OCI-LY7 (cell line): ENCODE measurements at regions not wholly inside any gene's neighbourhood (a gene's known extent, or its start where the extent isn't known, plus 50 kb on each side); places are given as distances from the start of the nearest gene placed in this dataset.

Source experiments
- BruUV-seq: library from RNA; stranded (reverse); fragments of 400-500 nt; replicated peaks from 2 replicates; lab custom pipeline; 2021; lab: Mats Ljungman, UMichigan
- CTCF ChIA-PET: fragments of 300-600 bp; sonication (Branson Sonifier 250); formaldehyde crosslinking; loops from one replicate; lab custom pipeline; 2022; ENCODE audit warnings: antibody characterized with exemption; ENCODE audit not compliant: unreplicated experiment; lab: Charles Lee
- POLR2A ChIA-PET: fragments of 300-600 bp; sonication (Branson Sonifier 250); formaldehyde crosslinking; loops from one replicate; lab custom pipeline; 2022; ENCODE audit warnings: antibody characterized with exemption; lab: Charles Lee
- DNase-seq: peaks from one replicate; pipeline ENCODE4 v3.0.0-alpha.2; 2015; ENCODE audit warnings: low spot score
- H2AFZ ChIP-seq: fragments of 200-600 bp; sonication (generic), shearing (Covaris generic); 2 replicates; pipeline ENCODE4 v1.6.1; 2014; ENCODE audit warnings: mild to moderate bottlenecking, antibody characterized with exemption, low read length, moderate library complexity
- H3K27ac ChIP-seq: fragments of 200-600 bp; sonication (generic); 2 replicates; pipeline ENCODE4 v1.5.1; 2014; ENCODE audit warnings: mixed run types, low read depth, mild to moderate bottlenecking, moderate library complexity, low read length, inconsistent platforms; ENCODE audit not compliant: poor library complexity, severe bottlenecking
- H3K36me3 ChIP-seq: fragments of 200-600 bp; sonication (generic); 2 replicates; pipeline ENCODE4 v1.6.1; 2014; ENCODE audit warnings: mild to moderate bottlenecking, antibody characterized with exemption, low read length, moderate library complexity, mixed read lengths; ENCODE audit not compliant: insufficient read depth
- H3K4me1 ChIP-seq: fragments of 200-600 bp; sonication (generic); 2 replicates; pipeline ENCODE4 v1.5.1; 2014; ENCODE audit warnings: mild to moderate bottlenecking, low read length; ENCODE audit not compliant: insufficient read depth, poor library complexity, severe bottlenecking
- H3K4me2 ChIP-seq: fragments of 200-600 bp; sonication (generic); 2 replicates; pipeline ENCODE4 v1.6.1; 2014; ENCODE audit warnings: mild to moderate bottlenecking, low read length
- H3K4me3 ChIP-seq: fragments of 200-600 bp; sonication (generic); 2 replicates; pipeline ENCODE4 v1.5.1; 2014; ENCODE audit warnings: mild to moderate bottlenecking, low read depth, low read length; ENCODE audit not compliant: poor library complexity, severe bottlenecking
- H3K79me2 ChIP-seq: fragments of 200-600 bp; sonication (generic); 2 replicates; pipeline ENCODE4 v1.6.1; 2016; ENCODE audit warnings: low read depth, mild to moderate bottlenecking, low read length, moderate library complexity, mixed read lengths; ENCODE audit not compliant: insufficient read depth
- H3K9me2 ChIP-seq: fragments of 200-600 bp; sonication (generic); 2 replicates; pipeline ENCODE4 v1.6.1; 2016; ENCODE audit warnings: mild to moderate bottlenecking, low read length, mixed read lengths; ENCODE audit not compliant: insufficient read depth
- H3K9me3 ChIP-seq: fragments of 200-600 bp; sonication (generic); 2 replicates; pipeline ENCODE4 v1.6.1; 2014; ENCODE audit warnings: mild to moderate bottlenecking, mixed run types, low read length, mixed read lengths
- H4K20me1 ChIP-seq: fragments of 200-600 bp; sonication (generic); 2 replicates; pipeline ENCODE4 v1.6.1; 2014; ENCODE audit warnings: mild to moderate bottlenecking, antibody characterized with exemption, low read length, moderate library complexity, mixed read lengths; ENCODE audit not compliant: insufficient read depth
- EZH2phosphoT487 ChIP-seq: fragments of 200-600 bp; sonication (generic); IDR thresholded peaks from 2 replicates; pipeline ENCODE4 v1.6.1; 2018; ENCODE audit warnings: low read depth, borderline replicate concordance, mild to moderate bottlenecking, mixed run types, antibody characterized with exemption, low read length, moderate library complexity, mixed read lengths
- intact Hi-C: fragments of 100-400 bp; cut with micrococcal nuclease; formaldehyde crosslinking; loops from one replicate; pipeline ENCODE4 v1.10.0; 2022; ENCODE audit not compliant: unreplicated experiment
- TF ChIP-seq, protein P1 (sequence below): fragments of 200-600 bp; sonication (generic); conservative IDR thresholded peaks from 2 replicates; pipeline ENCODE4 v1.5.1; 2014; ENCODE audit warnings: mild to moderate bottlenecking, antibody characterized with exemption, low read length, moderate library complexity, mixed read lengths

DNA sequence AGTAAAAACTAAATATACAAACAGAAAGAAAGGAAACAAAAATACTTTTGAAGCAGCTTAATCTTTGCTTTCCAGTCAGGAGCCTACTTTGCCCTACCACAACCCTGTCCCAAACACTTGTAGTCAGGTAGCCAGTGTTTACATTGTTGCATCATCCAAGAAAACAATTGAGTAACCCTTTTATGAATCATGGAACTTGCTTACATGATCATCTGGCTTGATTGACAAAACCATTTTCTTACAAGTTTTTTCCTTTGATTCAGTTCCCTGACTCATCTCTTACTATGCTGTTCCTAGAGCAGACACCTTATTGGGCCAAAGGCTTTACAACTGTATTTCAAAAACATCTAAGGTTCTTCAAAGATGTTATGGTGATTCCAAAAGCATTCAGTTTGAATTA, 740.1 kb downstream of the KLHL13 start:
- CTCF ChIA-PET = no interaction called here
- no peak overlapping the region for H3K27ac ChIP-seq
- no TSS peak for BruUV-seq
- no peaks in the 10 kb centered on the region for H3K4me1 ChIP-seq
- intact Hi-C loops = no loop called here
- no peaks in the 10 kb centered on the region for H3K36me3 ChIP-seq
- H3K4me3 ChIP-seq = no peak overlapping the region
- no peaks in the 10 kb centered on the region for H3K9me3 ChIP-seq
- no peak for DNase-seq
- POLR2A ChIA-PET = no interaction called here
- TF ChIP-seq, protein P1, sequence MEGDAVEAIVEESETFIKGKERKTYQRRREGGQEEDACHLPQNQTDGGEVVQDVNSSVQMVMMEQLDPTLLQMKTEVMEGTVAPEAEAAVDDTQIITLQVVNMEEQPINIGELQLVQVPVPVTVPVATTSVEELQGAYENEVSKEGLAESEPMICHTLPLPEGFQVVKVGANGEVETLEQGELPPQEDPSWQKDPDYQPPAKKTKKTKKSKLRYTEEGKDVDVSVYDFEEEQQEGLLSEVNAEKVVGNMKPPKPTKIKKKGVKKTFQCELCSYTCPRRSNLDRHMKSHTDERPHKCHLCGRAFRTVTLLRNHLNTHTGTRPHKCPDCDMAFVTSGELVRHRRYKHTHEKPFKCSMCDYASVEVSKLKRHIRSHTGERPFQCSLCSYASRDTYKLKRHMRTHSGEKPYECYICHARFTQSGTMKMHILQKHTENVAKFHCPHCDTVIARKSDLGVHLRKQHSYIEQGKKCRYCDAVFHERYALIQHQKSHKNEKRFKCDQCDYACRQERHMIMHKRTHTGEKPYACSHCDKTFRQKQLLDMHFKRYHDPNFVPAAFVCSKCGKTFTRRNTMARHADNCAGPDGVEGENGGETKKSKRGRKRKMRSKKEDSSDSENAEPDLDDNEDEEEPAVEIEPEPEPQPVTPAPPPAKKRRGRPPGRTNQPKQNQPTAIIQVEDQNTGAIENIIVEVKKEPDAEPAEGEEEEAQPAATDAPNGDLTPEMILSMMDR = no peak
- no peak for TF ChIP-seq EZH2phosphoT487
- no peaks in the 10 kb centered on the region for H3K9me2 ChIP-seq
- H2AFZ ChIP-seq = no peak overlapping the region
- no peaks in the 10 kb centered on the region for H3K79me2 ChIP-seq
- H3K4me2 ChIP-seq = no peak overlapping the region
- H4K20me1 ChIP-seq = no peaks in the 10 kb centered on the region

DNA sequence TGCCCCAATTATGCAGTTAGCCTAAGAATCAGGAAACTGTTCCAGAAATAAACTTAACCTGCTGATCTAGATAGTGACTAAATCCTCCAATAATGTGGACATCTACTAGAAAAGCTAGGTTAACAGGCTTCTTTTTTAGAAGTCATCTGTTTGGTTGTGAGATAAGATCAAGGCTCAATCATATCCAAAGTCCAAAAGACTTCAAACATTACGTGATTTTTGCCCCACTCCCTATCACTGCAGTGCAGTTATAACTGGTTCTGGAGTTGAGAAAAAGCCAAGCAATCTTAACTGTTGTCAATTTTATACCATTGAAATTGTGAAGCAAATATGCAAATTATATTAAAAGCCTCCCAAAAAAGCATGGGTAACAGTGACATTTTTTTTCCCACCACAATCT, 781.4 kb downstream of the KLHL13 start:
- H2AFZ ChIP-seq = no peak overlapping the region
- H3K4me2 ChIP-seq = no peak overlapping the region
- intact Hi-C loops = no loop called here
- H3K4me1 ChIP-seq = no peaks in the 10 kb centered on the region
- H3K4me3 ChIP-seq = no peak overlapping the region
- BruUV-seq = no TSS peak
- H3K79me2 ChIP-seq = no peaks in the 10 kb centered on the region
- no peaks in the 10 kb centered on the region for H4K20me1 ChIP-seq
- no peaks in the 10 kb centered on the region for H3K36me3 ChIP-seq
- H3K9me3 ChIP-seq = no peaks in the 10 kb centered on the region
- ChIA-PET POLR2A (no interaction called here), CTCF (no interaction called here)
- TF ChIP-seq, protein P1 = no peak
- TF ChIP-seq EZH2phosphoT487 = no peak
- no peak for DNase-seq
- no peak overlapping the region for H3K27ac ChIP-seq
- no peaks in the 10 kb centered on the region for H3K9me2 ChIP-seq

DNA sequence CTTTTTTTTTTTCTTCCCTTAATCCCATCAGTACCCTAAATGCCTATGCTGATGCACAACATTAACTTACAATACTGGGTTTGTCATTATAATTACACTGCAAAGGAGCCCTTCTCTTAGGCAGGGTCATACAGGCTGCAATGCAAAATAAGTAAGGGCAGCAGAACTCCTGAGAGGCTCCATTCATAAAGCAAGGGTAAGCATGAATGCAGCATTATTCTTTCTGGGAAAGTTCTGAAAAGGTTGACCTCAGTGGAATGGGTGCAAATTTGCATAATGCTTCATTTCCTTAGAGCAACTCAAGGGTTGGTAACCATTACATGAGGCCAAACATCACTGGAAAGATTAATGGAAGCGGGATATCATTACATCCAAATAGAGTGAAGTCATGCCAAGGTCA, 789.2 kb downstream of the KLHL13 start:
- no peak for DNase-seq
- Histone ChIP-seq H4K20me1 (no peaks in the 10 kb centered on the region), H3K9me2 (no peaks in the 10 kb centered on the region), H3K27ac (no peak overlapping the region), H3K4me3 (no peak overlapping the region), H3K9me3 (no peaks in the 10 kb centered on the region), H3K36me3 (no peaks in the 10 kb centered on the region), H3K4me2 (no peak overlapping the region), H3K4me1 (no peaks in the 10 kb centered on the region), H2AFZ (no peak overlapping the region), H3K79me2 (no peaks in the 10 kb centered on the region)
- TF ChIP-seq, protein P1 = no peak
- no peak for TF ChIP-seq EZH2phosphoT487
- ChIA-PET POLR2A (no interaction called here), CTCF (no interaction called here)
- no TSS peak for BruUV-seq
- intact Hi-C loops = no loop called here
